Neural cell (in vitro differentiated cells): ENCODE measurements at regions not wholly inside any gene's neighbourhood (a gene's known extent, or its start where the extent isn't known, plus 50 kb on each side); places are given as distances from the start of the nearest gene placed in this dataset.

Experiments
- H2AFZ ChIP-seq: fragments of 200-600, 300-800 bp; sonication (generic), shearing (Covaris generic); 2 replicates; pipeline ENCODE4 v1.6.0; 2014; ENCODE audit warnings: low read depth, mild to moderate bottlenecking, antibody characterized with exemption, low read length, moderate library complexity
- H3F3A ChIP-seq: fragments of 200-600 bp; shearing (Covaris generic); 2 replicates; pipeline ENCODE4 v1.6.1; 2016; ENCODE audit warnings: mild to moderate bottlenecking, moderate library complexity, mixed read lengths, antibody characterized with exemption, low read length; ENCODE audit not compliant: insufficient read depth, poor library complexity, severe bottlenecking
- H3K27ac ChIP-seq: fragments of 200-600, 300-800 bp; sonication (generic), shearing (Covaris generic); 2 replicates; pipeline ENCODE4 v1.5.1; 2014; ENCODE audit warnings: mild to moderate bottlenecking, low read length, moderate library complexity
- H3K27me3 ChIP-seq: fragments of 300-800, 200-600 bp; sonication (generic), shearing (Covaris generic); 2 replicates; pipeline ENCODE4 v1.6.0; 2014; ENCODE audit warnings: mild to moderate bottlenecking, low read depth, low read length, moderate library complexity; ENCODE audit not compliant: insufficient read depth
- H3K36me3 ChIP-seq: fragments of 300-800, 200-600 bp; sonication (generic), shearing (Covaris generic); 2 replicates; pipeline ENCODE4 v1.5.1; 2014; ENCODE audit warnings: mild to moderate bottlenecking, antibody characterized with exemption, low read length, moderate library complexity; ENCODE audit not compliant: insufficient read depth
- H3K4me2 ChIP-seq: fragments of 300-800, 200-600 bp; sonication (generic), shearing (Covaris generic); 2 replicates; pipeline ENCODE4 v1.6.0; 2014; ENCODE audit warnings: mild to moderate bottlenecking, low read length
- H3K4me3 ChIP-seq: fragments of 300-800, 200-600 bp; sonication (generic), shearing (Covaris generic); 2 replicates; pipeline ENCODE4 v1.5.1; 2014; ENCODE audit warnings: mild to moderate bottlenecking, low read length, moderate library complexity
- H3K79me2 ChIP-seq: fragments of 200-600 bp; shearing (Covaris generic); replicated peaks from 2 replicates; pipeline ENCODE4 v1.6.0; 2014; ENCODE audit warnings: mild to moderate bottlenecking, low read length, moderate library complexity; ENCODE audit not compliant: insufficient read depth
- H3K9ac ChIP-seq: fragments of 300-800, 200-600 bp; sonication (generic), shearing (Covaris generic); 2 replicates; pipeline ENCODE4 v1.6.1; 2016; ENCODE audit warnings: mild to moderate bottlenecking, low read length, mixed read lengths
- H3K9me2 ChIP-seq: fragments of 200-600 bp; shearing (Covaris generic); 2 replicates; pipeline ENCODE4 v1.6.1; 2016; ENCODE audit warnings: mild to moderate bottlenecking, low read length, mixed read lengths; ENCODE audit not compliant: insufficient read depth
- H3K9me3 ChIP-seq: fragments of 200-600, 300-800 bp; sonication (generic), shearing (Covaris generic); 2 replicates; pipeline ENCODE4 v1.6.1; 2016; ENCODE audit warnings: mild to moderate bottlenecking, mixed run types, low read length, moderate library complexity, mixed read lengths
- H4K20me1 ChIP-seq: fragments of 200-600 bp; shearing (Covaris generic); 2 replicates; pipeline ENCODE4 v1.6.1; 2016; ENCODE audit warnings: mild to moderate bottlenecking, mixed run types; ENCODE audit not compliant: insufficient read depth
- EP300 ChIP-seq: fragments of 450-650 bp; conservative IDR thresholded peaks from 2 replicates; pipeline ENCODE4 v1.6.1; 2014; ENCODE audit warnings: antibody characterized with exemption, mild to moderate bottlenecking, moderate library complexity; ENCODE audit not compliant: poor library complexity, severe bottlenecking
- EZH2 ChIP-seq: fragments of 200-600, 300-800 bp; shearing (Covaris generic), sonication (generic); IDR thresholded peaks from 2 replicates; pipeline ENCODE4 v1.6.1; 2014; ENCODE audit warnings: antibody characterized with exemption, low read length, borderline replicate concordance, mild to moderate bottlenecking; ENCODE audit not compliant: insufficient read depth, poor library complexity, severe bottlenecking
- MXI1 ChIP-seq: fragments of 450-650 bp; conservative IDR thresholded peaks from 2 replicates; pipeline ENCODE4 v1.6.1; 2014; ENCODE audit warnings: antibody characterized with exemption, mild to moderate bottlenecking; ENCODE audit not compliant: poor library complexity, severe bottlenecking
- POLR2AphosphoS5 ChIP-seq: IDR thresholded peaks from 2 replicates; pipeline ENCODE4 v1.6.1; 2012
- RAD21 ChIP-seq: fragments of 450-650 bp; conservative IDR thresholded peaks from 2 replicates; pipeline ENCODE4 v1.6.1; 2014; ENCODE audit warnings: antibody characterized with exemption, mild to moderate bottlenecking, moderate library complexity
- SMC3 ChIP-seq: fragments of 450-650 bp; conservative IDR thresholded peaks from 2 replicates; pipeline ENCODE4 v1.6.1; 2014; ENCODE audit warnings: antibody characterized with exemption, mild to moderate bottlenecking, moderate library complexity; ENCODE audit not compliant: poor library complexity
- TAF1 ChIP-seq: IDR thresholded peaks from 2 replicates; pipeline ENCODE4 v1.6.1; 2012; ENCODE audit warnings: low read depth
- TF ChIP-seq, protein P1 (sequence below): fragments of 450-650 bp; IDR thresholded peaks from 2 replicates; pipeline ENCODE4 v1.5.1; 2014; ENCODE audit warnings: antibody characterized with exemption, mild to moderate bottlenecking, moderate library complexity; ENCODE audit not compliant: poor library complexity, severe bottlenecking
- TF ChIP-seq, protein P2 (sequence below): IDR thresholded peaks from 2 replicates; pipeline ENCODE4 v1.6.1; 2012; ENCODE audit warnings: borderline replicate concordance

DNA sequence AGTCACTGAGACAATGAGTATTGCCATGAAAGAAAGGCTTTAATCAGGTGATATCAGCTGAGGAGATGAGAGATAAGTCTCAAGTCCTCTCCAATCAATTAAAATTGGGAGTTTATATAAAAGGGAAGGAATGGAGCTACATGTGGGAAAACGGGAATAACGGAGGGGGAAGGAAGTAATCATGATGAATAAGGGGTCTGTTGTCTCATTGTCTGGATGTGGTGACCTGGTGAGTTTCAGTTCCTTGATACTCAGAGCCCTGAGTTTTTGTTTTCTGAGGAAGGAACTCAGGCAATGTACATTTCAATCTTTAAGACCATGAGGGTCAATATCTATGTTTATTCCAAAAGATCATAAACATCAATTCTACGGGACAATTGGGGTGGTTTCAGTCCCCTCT is 198.8 kb downstream of the KITLG start:
- no peaks in the 10 kb centered on the region for H3F3A ChIP-seq
- H3K9ac ChIP-seq, result no peak overlapping the region
- H3K79me2 ChIP-seq, result no peaks in the 10 kb centered on the region
- no peaks in the 10 kb centered on the region for H4K20me1 ChIP-seq
- no peaks in the 10 kb centered on the region for H3K36me3 ChIP-seq
- no peaks in the 10 kb centered on the region for H3K27me3 ChIP-seq
- no peak overlapping the region for H2AFZ ChIP-seq
- H3K4me3 ChIP-seq, result no peak overlapping the region
- H3K4me2 ChIP-seq, result no peak overlapping the region
- H3K9me3 ChIP-seq, result no peaks in the 10 kb centered on the region
- TF ChIP-seq RAD21 (no peak), EP300 (no peak), EZH2 (no peak), MXI1 (no peak), SMC3 (no peak), POLR2AphosphoS5 (no peak), TAF1 (no peak)
- TF ChIP-seq, protein P1, sequence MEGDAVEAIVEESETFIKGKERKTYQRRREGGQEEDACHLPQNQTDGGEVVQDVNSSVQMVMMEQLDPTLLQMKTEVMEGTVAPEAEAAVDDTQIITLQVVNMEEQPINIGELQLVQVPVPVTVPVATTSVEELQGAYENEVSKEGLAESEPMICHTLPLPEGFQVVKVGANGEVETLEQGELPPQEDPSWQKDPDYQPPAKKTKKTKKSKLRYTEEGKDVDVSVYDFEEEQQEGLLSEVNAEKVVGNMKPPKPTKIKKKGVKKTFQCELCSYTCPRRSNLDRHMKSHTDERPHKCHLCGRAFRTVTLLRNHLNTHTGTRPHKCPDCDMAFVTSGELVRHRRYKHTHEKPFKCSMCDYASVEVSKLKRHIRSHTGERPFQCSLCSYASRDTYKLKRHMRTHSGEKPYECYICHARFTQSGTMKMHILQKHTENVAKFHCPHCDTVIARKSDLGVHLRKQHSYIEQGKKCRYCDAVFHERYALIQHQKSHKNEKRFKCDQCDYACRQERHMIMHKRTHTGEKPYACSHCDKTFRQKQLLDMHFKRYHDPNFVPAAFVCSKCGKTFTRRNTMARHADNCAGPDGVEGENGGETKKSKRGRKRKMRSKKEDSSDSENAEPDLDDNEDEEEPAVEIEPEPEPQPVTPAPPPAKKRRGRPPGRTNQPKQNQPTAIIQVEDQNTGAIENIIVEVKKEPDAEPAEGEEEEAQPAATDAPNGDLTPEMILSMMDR, result no peak
- TF ChIP-seq, protein P2, sequence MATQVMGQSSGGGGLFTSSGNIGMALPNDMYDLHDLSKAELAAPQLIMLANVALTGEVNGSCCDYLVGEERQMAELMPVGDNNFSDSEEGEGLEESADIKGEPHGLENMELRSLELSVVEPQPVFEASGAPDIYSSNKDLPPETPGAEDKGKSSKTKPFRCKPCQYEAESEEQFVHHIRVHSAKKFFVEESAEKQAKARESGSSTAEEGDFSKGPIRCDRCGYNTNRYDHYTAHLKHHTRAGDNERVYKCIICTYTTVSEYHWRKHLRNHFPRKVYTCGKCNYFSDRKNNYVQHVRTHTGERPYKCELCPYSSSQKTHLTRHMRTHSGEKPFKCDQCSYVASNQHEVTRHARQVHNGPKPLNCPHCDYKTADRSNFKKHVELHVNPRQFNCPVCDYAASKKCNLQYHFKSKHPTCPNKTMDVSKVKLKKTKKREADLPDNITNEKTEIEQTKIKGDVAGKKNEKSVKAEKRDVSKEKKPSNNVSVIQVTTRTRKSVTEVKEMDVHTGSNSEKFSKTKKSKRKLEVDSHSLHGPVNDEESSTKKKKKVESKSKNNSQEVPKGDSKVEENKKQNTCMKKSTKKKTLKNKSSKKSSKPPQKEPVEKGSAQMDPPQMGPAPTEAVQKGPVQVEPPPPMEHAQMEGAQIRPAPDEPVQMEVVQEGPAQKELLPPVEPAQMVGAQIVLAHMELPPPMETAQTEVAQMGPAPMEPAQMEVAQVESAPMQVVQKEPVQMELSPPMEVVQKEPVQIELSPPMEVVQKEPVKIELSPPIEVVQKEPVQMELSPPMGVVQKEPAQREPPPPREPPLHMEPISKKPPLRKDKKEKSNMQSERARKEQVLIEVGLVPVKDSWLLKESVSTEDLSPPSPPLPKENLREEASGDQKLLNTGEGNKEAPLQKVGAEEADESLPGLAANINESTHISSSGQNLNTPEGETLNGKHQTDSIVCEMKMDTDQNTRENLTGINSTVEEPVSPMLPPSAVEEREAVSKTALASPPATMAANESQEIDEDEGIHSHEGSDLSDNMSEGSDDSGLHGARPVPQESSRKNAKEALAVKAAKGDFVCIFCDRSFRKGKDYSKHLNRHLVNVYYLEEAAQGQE, result no peak
- H3K27ac ChIP-seq, result no peak overlapping the region
- H3K9me2 ChIP-seq, result no peaks in the 10 kb centered on the region

DNA sequence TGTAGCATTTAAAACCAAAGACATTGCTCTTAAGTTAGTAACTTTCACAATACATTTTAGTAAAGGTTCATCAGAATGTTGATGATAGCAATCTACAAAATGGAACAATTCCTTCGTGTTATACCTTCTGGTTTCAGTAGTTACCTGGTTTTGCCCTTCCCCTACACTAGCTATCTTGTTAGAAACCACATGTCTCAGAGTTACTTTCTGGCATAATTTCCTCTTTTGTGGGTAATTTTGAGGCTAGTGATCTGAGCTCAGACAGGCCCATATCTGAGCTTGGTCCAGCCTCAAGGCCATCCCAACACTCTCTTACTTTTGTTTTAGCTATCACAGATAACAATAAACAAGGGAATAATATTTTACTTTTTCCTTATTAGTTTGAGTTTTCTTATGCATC is 196.9 kb downstream of the KITLG start:
- no peak overlapping the region for H2AFZ ChIP-seq
- no peak overlapping the region for H3K9ac ChIP-seq
- H3K4me3 ChIP-seq, result no peak overlapping the region
- no peaks in the 10 kb centered on the region for H3K9me2 ChIP-seq
- no peaks in the 10 kb centered on the region for H3K36me3 ChIP-seq
- no peaks in the 10 kb centered on the region for H3K27me3 ChIP-seq
- H3K4me2 ChIP-seq, result no peak overlapping the region
- TF ChIP-seq POLR2AphosphoS5 (no peak), MXI1 (no peak), EZH2 (no peak), RAD21 (no peak), SMC3 (no peak), TAF1 (no peak), EP300 (no peak)
- TF ChIP-seq, protein P1, result no peak
- TF ChIP-seq, protein P2, result no peak
- no peaks in the 10 kb centered on the region for H3K9me3 ChIP-seq
- H4K20me1 ChIP-seq, result no peaks in the 10 kb centered on the region
- no peak overlapping the region for H3K27ac ChIP-seq
- H3K79me2 ChIP-seq, result no peaks in the 10 kb centered on the region
- no peaks in the 10 kb centered on the region for H3F3A ChIP-seq
